ENCODE measurements at regions not wholly inside any gene's neighbourhood (a gene's known extent, or its start where the extent isn't known, plus 50 kb on each side); places are given as distances from the start of the nearest gene placed in this dataset.

DNA sequence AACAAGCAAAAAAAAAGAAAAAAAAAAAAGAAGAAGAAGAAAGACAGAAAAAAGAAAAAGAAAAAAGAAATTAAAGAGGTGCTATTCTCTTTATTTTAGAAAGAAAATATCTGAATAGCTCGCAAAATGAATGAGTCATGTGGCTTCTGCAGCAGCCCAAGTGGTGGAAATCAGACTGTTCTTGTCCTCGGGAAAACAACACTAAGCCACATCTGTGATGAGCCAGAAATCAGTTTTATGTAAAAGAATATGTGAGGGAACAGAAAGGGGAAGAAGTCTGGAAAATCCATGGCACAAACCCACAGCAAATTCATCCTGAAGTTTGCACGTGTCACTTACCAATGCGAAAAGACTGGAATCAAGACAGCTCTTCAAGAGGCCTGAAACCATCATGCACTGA is 118.7 kb upstream of the GAS1 start:
- TF ChIP-seq, protein P1, sequence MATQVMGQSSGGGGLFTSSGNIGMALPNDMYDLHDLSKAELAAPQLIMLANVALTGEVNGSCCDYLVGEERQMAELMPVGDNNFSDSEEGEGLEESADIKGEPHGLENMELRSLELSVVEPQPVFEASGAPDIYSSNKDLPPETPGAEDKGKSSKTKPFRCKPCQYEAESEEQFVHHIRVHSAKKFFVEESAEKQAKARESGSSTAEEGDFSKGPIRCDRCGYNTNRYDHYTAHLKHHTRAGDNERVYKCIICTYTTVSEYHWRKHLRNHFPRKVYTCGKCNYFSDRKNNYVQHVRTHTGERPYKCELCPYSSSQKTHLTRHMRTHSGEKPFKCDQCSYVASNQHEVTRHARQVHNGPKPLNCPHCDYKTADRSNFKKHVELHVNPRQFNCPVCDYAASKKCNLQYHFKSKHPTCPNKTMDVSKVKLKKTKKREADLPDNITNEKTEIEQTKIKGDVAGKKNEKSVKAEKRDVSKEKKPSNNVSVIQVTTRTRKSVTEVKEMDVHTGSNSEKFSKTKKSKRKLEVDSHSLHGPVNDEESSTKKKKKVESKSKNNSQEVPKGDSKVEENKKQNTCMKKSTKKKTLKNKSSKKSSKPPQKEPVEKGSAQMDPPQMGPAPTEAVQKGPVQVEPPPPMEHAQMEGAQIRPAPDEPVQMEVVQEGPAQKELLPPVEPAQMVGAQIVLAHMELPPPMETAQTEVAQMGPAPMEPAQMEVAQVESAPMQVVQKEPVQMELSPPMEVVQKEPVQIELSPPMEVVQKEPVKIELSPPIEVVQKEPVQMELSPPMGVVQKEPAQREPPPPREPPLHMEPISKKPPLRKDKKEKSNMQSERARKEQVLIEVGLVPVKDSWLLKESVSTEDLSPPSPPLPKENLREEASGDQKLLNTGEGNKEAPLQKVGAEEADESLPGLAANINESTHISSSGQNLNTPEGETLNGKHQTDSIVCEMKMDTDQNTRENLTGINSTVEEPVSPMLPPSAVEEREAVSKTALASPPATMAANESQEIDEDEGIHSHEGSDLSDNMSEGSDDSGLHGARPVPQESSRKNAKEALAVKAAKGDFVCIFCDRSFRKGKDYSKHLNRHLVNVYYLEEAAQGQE (IDR thresholded peaks at IDR 0.05; ENCODE audit: unreplicated experiment) = no peak
- TF ChIP-seq, protein P2, sequence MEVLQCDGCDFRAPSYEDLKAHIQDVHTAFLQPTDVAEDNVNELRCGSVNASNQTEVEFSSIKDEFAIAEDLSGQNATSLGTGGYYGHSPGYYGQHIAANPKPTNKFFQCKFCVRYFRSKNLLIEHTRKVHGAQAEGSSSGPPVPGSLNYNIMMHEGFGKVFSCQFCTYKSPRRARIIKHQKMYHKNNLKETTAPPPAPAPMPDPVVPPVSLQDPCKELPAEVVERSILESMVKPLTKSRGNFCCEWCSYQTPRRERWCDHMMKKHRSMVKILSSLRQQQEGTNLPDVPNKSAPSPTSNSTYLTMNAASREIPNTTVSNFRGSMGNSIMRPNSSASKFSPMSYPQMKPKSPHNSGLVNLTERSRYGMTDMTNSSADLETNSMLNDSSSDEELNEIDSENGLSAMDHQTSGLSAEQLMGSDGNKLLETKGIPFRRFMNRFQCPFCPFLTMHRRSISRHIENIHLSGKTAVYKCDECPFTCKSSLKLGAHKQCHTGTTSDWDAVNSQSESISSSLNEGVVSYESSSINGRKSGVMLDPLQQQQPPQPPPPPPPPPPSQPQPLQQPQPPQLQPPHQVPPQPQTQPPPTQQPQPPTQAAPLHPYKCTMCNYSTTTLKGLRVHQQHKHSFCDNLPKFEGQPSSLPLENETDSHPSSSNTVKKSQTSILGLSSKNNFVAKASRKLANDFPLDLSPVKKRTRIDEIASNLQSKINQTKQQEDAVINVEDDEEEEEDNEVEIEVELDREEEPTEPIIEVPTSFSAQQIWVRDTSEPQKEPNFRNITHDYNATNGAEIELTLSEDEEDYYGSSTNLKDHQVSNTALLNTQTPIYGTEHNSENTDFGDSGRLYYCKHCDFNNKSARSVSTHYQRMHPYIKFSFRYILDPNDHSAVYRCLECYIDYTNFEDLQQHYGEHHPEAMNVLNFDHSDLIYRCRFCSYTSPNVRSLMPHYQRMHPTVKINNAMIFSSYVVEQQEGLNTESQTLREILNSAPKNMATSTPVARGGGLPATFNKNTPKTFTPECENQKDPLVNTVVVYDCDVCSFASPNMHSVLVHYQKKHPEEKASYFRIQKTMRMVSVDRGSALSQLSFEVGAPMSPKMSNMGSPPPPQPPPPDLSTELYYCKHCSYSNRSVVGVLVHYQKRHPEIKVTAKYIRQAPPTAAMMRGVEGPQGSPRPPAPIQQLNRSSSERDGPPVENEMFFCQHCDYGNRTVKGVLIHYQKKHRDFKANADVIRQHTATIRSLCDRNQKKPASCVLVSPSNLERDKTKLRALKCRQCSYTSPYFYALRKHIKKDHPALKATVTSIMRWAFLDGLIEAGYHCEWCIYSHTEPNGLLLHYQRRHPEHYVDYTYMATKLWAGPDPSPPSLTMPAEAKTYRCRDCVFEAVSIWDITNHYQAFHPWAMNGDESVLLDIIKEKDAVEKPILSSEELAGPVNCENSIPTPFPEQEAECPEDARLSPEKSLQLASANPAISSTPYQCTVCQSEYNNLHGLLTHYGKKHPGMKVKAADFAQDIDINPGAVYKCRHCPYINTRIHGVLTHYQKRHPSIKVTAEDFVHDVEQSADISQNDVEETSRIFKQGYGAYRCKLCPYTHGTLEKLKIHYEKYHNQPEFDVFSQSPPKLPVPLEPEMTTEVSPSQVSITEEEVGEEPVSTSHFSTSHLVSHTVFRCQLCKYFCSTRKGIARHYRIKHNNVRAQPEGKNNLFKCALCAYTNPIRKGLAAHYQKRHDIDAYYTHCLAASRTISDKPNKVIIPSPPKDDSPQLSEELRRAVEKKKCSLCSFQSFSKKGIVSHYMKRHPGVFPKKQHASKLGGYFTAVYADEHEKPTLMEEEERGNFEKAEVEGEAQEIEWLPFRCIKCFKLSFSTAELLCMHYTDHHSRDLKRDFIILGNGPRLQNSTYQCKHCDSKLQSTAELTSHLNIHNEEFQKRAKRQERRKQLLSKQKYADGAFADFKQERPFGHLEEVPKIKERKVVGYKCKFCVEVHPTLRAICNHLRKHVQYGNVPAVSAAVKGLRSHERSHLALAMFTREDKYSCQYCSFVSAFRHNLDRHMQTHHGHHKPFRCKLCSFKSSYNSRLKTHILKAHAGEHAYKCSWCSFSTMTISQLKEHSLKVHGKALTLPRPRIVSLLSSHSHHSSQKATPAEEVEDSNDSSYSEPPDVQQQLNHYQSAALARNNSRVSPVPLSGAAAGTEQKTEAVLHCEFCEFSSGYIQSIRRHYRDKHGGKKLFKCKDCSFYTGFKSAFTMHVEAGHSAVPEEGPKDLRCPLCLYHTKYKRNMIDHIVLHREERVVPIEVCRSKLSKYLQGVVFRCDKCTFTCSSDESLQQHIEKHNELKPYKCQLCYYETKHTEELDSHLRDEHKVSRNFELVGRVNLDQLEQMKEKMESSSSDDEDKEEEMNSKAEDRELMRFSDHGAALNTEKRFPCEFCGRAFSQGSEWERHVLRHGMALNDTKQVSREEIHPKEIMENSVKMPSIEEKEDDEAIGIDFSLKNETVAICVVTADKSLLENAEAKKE (CRISPR knock-in tag; IDR thresholded peaks at IDR 0.05) = no peak
- TF ChIP-seq EZH2 (IDR thresholded peaks at IDR 0.05; ENCODE audit: low read depth, unreplicated experiment) = no peak
- H3K27ac ChIP-seq (ENCODE audit: low read depth) = no peak overlapping the region
- no peaks in the 10 kb centered on the region for H3F3A ChIP-seq (replicated peaks; ENCODE audit: low read depth)
- H3K4me3 Mint-ChIP-seq = no peak overlapping the region
- H3K79me2 ChIP-seq (replicated peaks; ENCODE audit: insufficient read depth) = no peaks in the 10 kb centered on the region
- H3K36me3 Mint-ChIP-seq (ENCODE audit: low read depth) = no peaks in the 10 kb centered on the region
- H3K36me3 ChIP-seq (ENCODE audit: insufficient read depth) = no peaks in the 10 kb centered on the region
- no peaks in the 10 kb centered on the region; the same call in 1 of the 2 replicates for H3K27me3 ChIP-seq (ENCODE audit: insufficient read depth)
- no peak overlapping the region for H3K4me2 ChIP-seq
- no peaks in the 10 kb centered on the region for H3K9me3 Mint-ChIP-seq
- H3K4me1 ChIP-seq (ENCODE audit: insufficient read depth) = no peaks in the 10 kb centered on the region
- no peak overlapping the region for H3K27ac Mint-ChIP-seq
- H3K4me1 Mint-ChIP-seq = no peaks in the 10 kb centered on the region
- no peak overlapping the region for H3K4me3 ChIP-seq
- no peaks in the 10 kb centered on the region for H3K27me3 Mint-ChIP-seq (ENCODE audit: insufficient read depth, low read depth, poor library complexity)
- H4K20me1 ChIP-seq (replicated peaks; ENCODE audit: insufficient read depth) = no peaks in the 10 kb centered on the region; the same call in 1 of the 2 replicates
- DNase-seq (ENCODE audit: low spot score) (no peak), ATAC-seq (no peak)
- H3K9me2 ChIP-seq (ENCODE audit: insufficient read depth) = peaks cover 13% of the 10 kb centered on the region; the same call in 1 of the 2 replicates
- no peak overlapping the region for H2AFZ ChIP-seq
